ENCODE measurements at regions not wholly inside any gene's neighbourhood (a gene's known extent, or its start where the extent isn't known, plus 50 kb on each side); places are given as distances from the start of the nearest gene placed in this dataset.

- H3K4me3 ChIP-seq (ENCODE audit: insufficient read depth, low read depth, low read length), result no peak overlapping the region
- DNase-seq, result no peak
- no peaks in the 10 kb centered on the region for H3K27me3 ChIP-seq (ENCODE audit: control insufficient read depth, insufficient read depth, low read length)
- no peaks in the 10 kb centered on the region for H3K36me3 ChIP-seq (replicated peaks; ENCODE audit: control insufficient read depth, insufficient read depth, low read length)
Observed at GRCh38 chr14:42028607-42029006, 421.9 kb downstream of the LRFN5 start.

- DNase-seq, result no peak
- no peaks in the 10 kb centered on the region for H3K36me3 ChIP-seq (replicated peaks; ENCODE audit: control insufficient read depth, insufficient read depth, low read length)
- no peaks in the 10 kb centered on the region for H3K27me3 ChIP-seq (ENCODE audit: control insufficient read depth, insufficient read depth, low read length)
- no peak overlapping the region for H3K4me3 ChIP-seq (ENCODE audit: insufficient read depth, low read depth, low read length)
Observed at GRCh38 chr14:42027271-42027670, 420.6 kb downstream of the LRFN5 start.

GRCh38 chr14:42023452-42023851 is 416.8 kb downstream of the LRFN5 start:
- H3K27me3 ChIP-seq (ENCODE audit: control insufficient read depth, insufficient read depth, low read length), result no peaks in the 10 kb centered on the region
- no peaks in the 10 kb centered on the region for H3K36me3 ChIP-seq (replicated peaks; ENCODE audit: control insufficient read depth, insufficient read depth, low read length)
- DNase-seq, result no peak
- no peak overlapping the region for H3K4me3 ChIP-seq (ENCODE audit: insufficient read depth, low read depth, low read length)

GRCh38 chr14:42014301-42014700 is 407.6 kb downstream of the LRFN5 start:
- H3K4me3 ChIP-seq (ENCODE audit: insufficient read depth, low read depth, low read length), result no peak overlapping the region
- H3K36me3 ChIP-seq (replicated peaks; ENCODE audit: control insufficient read depth, insufficient read depth, low read length), result no peaks in the 10 kb centered on the region
- DNase-seq, result no peak
- H3K27me3 ChIP-seq (ENCODE audit: control insufficient read depth, insufficient read depth, low read length), result no peaks in the 10 kb centered on the region

GRCh38 chr14:42013559-42013958 is 406.9 kb downstream of the LRFN5 start:
- no peaks in the 10 kb centered on the region for H3K27me3 ChIP-seq (ENCODE audit: control insufficient read depth, insufficient read depth, low read length)
- no peak for DNase-seq
- H3K4me3 ChIP-seq (ENCODE audit: insufficient read depth, low read depth, low read length), result no peak overlapping the region
- no peaks in the 10 kb centered on the region for H3K36me3 ChIP-seq (replicated peaks; ENCODE audit: control insufficient read depth, insufficient read depth, low read length)

GRCh38 chr14:42013153-42013552 is 406.5 kb downstream of the LRFN5 start:
- H3K27me3 ChIP-seq (ENCODE audit: control insufficient read depth, insufficient read depth, low read length), result no peaks in the 10 kb centered on the region
- H3K4me3 ChIP-seq (ENCODE audit: insufficient read depth, low read depth, low read length), result no peak overlapping the region
- H3K36me3 ChIP-seq (replicated peaks; ENCODE audit: control insufficient read depth, insufficient read depth, low read length), result no peaks in the 10 kb centered on the region
- no peak for DNase-seq

- no peak for DNase-seq
- Histone ChIP-seq H3K27me3 (ENCODE audit: control insufficient read depth, insufficient read depth, low read length) (no peaks in the 10 kb centered on the region), H3K36me3 (replicated peaks; ENCODE audit: control insufficient read depth, insufficient read depth, low read length) (no peaks in the 10 kb centered on the region), H3K4me3 (ENCODE audit: insufficient read depth, low read depth, low read length) (no peak overlapping the region)
Observed at GRCh38 chr14:42011221-42011620, 404.5 kb downstream of the LRFN5 start.

GRCh38 chr14:42004321-42004720 is 397.6 kb downstream of the LRFN5 start:
- no peak for DNase-seq
- no peaks in the 10 kb centered on the region for H3K27me3 ChIP-seq (ENCODE audit: control insufficient read depth, insufficient read depth, low read length)
- H3K36me3 ChIP-seq (replicated peaks; ENCODE audit: control insufficient read depth, insufficient read depth, low read length), result no peaks in the 10 kb centered on the region
- no peak overlapping the region for H3K4me3 ChIP-seq (ENCODE audit: insufficient read depth, low read depth, low read length)

- Histone ChIP-seq H3K4me3 (ENCODE audit: insufficient read depth, low read depth, low read length) (no peak overlapping the region), H3K36me3 (replicated peaks; ENCODE audit: control insufficient read depth, insufficient read depth, low read length) (no peaks in the 10 kb centered on the region), H3K27me3 (ENCODE audit: control insufficient read depth, insufficient read depth, low read length) (no peaks in the 10 kb centered on the region)
- DNase-seq, result no peak
Observed at GRCh38 chr14:42002141-42002540, 395.5 kb downstream of the LRFN5 start.

GRCh38 chr14:42001431-42001830 is 394.8 kb downstream of the LRFN5 start:
- no peaks in the 10 kb centered on the region for H3K36me3 ChIP-seq (replicated peaks; ENCODE audit: control insufficient read depth, insufficient read depth, low read length)
- H3K4me3 ChIP-seq (ENCODE audit: insufficient read depth, low read depth, low read length), result no peak overlapping the region
- no peak for DNase-seq
- H3K27me3 ChIP-seq (ENCODE audit: control insufficient read depth, insufficient read depth, low read length), result no peaks in the 10 kb centered on the region

- DNase-seq, result no peak
- no peaks in the 10 kb centered on the region for H3K36me3 ChIP-seq (replicated peaks; ENCODE audit: control insufficient read depth, insufficient read depth, low read length)
- H3K4me3 ChIP-seq (ENCODE audit: insufficient read depth, low read depth, low read length), result no peak overlapping the region
- H3K27me3 ChIP-seq (ENCODE audit: control insufficient read depth, insufficient read depth, low read length), result no peaks in the 10 kb centered on the region
Observed at GRCh38 chr14:42000450-42000849, 393.8 kb downstream of the LRFN5 start.

- Histone ChIP-seq H3K27me3 (ENCODE audit: control insufficient read depth, insufficient read depth, low read length) (no peaks in the 10 kb centered on the region), H3K4me3 (ENCODE audit: insufficient read depth, low read depth, low read length) (no peak overlapping the region)
- no peak for DNase-seq
Observed at GRCh38 chr14:41993687-41994086, 387.0 kb downstream of the LRFN5 start.

GRCh38 chr14:41986700-41987099 is 380.0 kb downstream of the LRFN5 start:
- DNase-seq, result no peak
- no peaks in the 10 kb centered on the region for H3K27me3 ChIP-seq (ENCODE audit: control insufficient read depth, insufficient read depth, low read length)
- no peak overlapping the region for H3K4me3 ChIP-seq (ENCODE audit: insufficient read depth, low read depth, low read length)
- no peaks in the 10 kb centered on the region for H3K36me3 ChIP-seq (replicated peaks; ENCODE audit: control insufficient read depth, insufficient read depth, low read length)

More at GRCh38 chr14:41993687-41994086, 387.0 kb downstream of the LRFN5 start:
- no peaks in the 10 kb centered on the region for H3K36me3 ChIP-seq (replicated peaks; ENCODE audit: control insufficient read depth, insufficient read depth, low read length)

- no peaks in the 10 kb centered on the region for H3K27me3 ChIP-seq (ENCODE audit: control insufficient read depth, insufficient read depth, low read length)
- DNase-seq, result no peak
- no peak overlapping the region for H3K4me3 ChIP-seq (ENCODE audit: insufficient read depth, low read depth, low read length)
- H3K36me3 ChIP-seq (replicated peaks; ENCODE audit: control insufficient read depth, insufficient read depth, low read length), result no peaks in the 10 kb centered on the region
Observed at GRCh38 chr14:41986083-41986645, 379.5 kb downstream of the LRFN5 start.

- no peak for DNase-seq
- H3K4me3 ChIP-seq (ENCODE audit: insufficient read depth, low read depth, low read length), result no peak overlapping the region
Observed at GRCh38 chr14:41973178-41973577, 366.5 kb downstream of the LRFN5 start.

GRCh38 chr14:41972531-41972930 is 365.9 kb downstream of the LRFN5 start:
- H3K4me3 ChIP-seq (ENCODE audit: insufficient read depth, low read depth, low read length), result no peak overlapping the region
- H3K27me3 ChIP-seq (ENCODE audit: control insufficient read depth, insufficient read depth, low read length), result no peaks in the 10 kb centered on the region

More at GRCh38 chr14:41973178-41973577, 366.5 kb downstream of the LRFN5 start:
- H3K36me3 ChIP-seq (replicated peaks; ENCODE audit: control insufficient read depth, insufficient read depth, low read length), result no peaks in the 10 kb centered on the region; the same call in 1 of the 2 replicates
- H3K27me3 ChIP-seq (ENCODE audit: control insufficient read depth, insufficient read depth, low read length), result no peaks in the 10 kb centered on the region

More at GRCh38 chr14:41972531-41972930, 365.9 kb downstream of the LRFN5 start:
- no peaks in the 10 kb centered on the region; the same call in 1 of the 2 replicates for H3K36me3 ChIP-seq (replicated peaks; ENCODE audit: control insufficient read depth, insufficient read depth, low read length)
- no peak for DNase-seq

Measured in H7 (cell line).